Glutamatergic neuron (in vitro differentiated cells): ENCODE measurements at regions not wholly inside any gene's neighbourhood (a gene's known extent, or its start where the extent isn't known, plus 50 kb on each side); places are given as distances from the start of the nearest gene placed in this dataset.

Source experiments
- DNase-seq: peaks from one replicate; pipeline ENCODE4 v3.0.0; 2022
- H3K27ac Mint-ChIP-seq: one replicate; pipeline ENCODE4 v1.8.0; 2020; ENCODE audit warnings: mild to moderate bottlenecking, mixed read lengths, inconsistent platforms; ENCODE audit not compliant: unreplicated experiment
- H3K27me3 Mint-ChIP-seq: one replicate; pipeline ENCODE4 v1.8.0; 2020; ENCODE audit warnings: mild to moderate bottlenecking, moderate library complexity, mixed read lengths, inconsistent platforms; ENCODE audit not compliant: unreplicated experiment
- H3K36me3 Mint-ChIP-seq: one replicate; pipeline ENCODE4 v1.8.0; 2020; ENCODE audit warnings: mild to moderate bottlenecking, mixed read lengths, inconsistent platforms; ENCODE audit not compliant: unreplicated experiment
- H3K4me1 Mint-ChIP-seq: one replicate; pipeline ENCODE4 v1.8.0; 2020; ENCODE audit warnings: mild to moderate bottlenecking, low read depth, mixed read lengths, inconsistent platforms; ENCODE audit not compliant: unreplicated experiment
- H3K4me3 Mint-ChIP-seq: one replicate; pipeline ENCODE4 v1.8.0; 2020; ENCODE audit warnings: mild to moderate bottlenecking, mixed read lengths, inconsistent platforms; ENCODE audit not compliant: unreplicated experiment
- H3K9me3 Mint-ChIP-seq: one replicate; pipeline ENCODE4 v1.8.0; 2020; ENCODE audit warnings: mild to moderate bottlenecking, moderate library complexity, mixed read lengths, inconsistent platforms; ENCODE audit not compliant: unreplicated experiment
- CTCF ChIP-seq: fragments of 200-600 bp; sonication (generic); IDR thresholded peaks from one replicate; pipeline ENCODE4 v1.5.0; 2021; ENCODE audit not compliant: partially characterized antibody, unreplicated experiment

GRCh38 chr9:129341987-129342348 is 163.9 kb upstream of the IER5L start:
- no peak overlapping the region for H3K27ac Mint-ChIP-seq
- no peaks in the 10 kb centered on the region for H3K9me3 Mint-ChIP-seq

DNA sequence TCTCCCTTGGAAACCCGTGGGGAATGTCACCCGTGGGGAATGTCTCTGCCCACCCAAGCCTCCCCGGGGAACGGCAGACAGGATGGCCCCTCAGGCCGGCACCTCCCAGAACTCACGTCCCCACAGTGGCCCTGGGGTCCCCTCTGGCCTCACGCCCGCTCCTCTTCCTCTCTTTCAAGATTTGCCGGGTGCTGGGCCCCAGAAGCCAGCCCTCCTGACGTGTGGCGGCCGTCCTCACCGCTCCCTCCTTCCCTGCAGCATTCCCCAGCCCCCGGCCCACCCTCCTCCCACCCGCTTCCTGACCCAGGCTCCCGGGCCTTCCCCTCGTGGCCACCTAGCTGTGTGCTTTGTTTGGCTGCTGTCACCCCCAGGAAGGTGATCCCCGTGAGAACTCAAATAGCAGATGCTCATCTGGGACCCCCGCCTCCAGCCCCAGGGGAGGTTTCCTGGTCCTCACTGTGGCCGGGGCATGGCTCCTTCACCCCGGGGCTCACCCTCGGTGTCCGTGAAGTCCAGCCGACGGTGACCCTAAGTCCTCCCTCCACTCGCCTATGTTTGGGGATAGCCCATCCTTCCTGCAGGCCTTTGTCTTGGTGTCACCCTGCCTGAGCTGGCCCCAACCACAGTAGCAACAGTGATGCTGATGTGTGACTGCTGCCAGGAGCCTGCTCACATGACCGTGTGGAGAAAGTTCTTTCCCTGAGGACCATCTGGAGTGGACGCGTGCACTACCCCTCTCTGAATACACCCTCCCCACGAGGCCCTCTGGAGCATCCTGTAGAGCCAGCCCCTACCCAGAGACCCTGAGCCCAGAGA is 163.3 kb upstream of the IER5L start:
- no peak for DNase-seq
- no peaks in the 10 kb centered on the region for H3K9me3 Mint-ChIP-seq

More at GRCh38 chr9:129341987-129342348, 163.9 kb upstream of the IER5L start:
- no peak for TF ChIP-seq CTCF
- Mint-ChIP-seq H3K27me3 (peaks cover 9% of the 10 kb centered on the region), H3K4me3 (no peak overlapping the region), H3K36me3 (no peaks in the 10 kb centered on the region), H3K4me1 (peaks cover 7% of the 10 kb centered on the region)
- no peak for DNase-seq

GRCh38 chr9:129340427-129341170 is 162.5 kb upstream of the IER5L start:
- DNase-seq: no peak
- no peaks in the 10 kb centered on the region for H3K36me3 Mint-ChIP-seq
- peaks cover 7% of the 10 kb centered on the region for H3K4me1 Mint-ChIP-seq
- H3K27ac Mint-ChIP-seq: no peak overlapping the region
- peaks cover 3% of the 10 kb centered on the region for H3K9me3 Mint-ChIP-seq
- H3K4me3 Mint-ChIP-seq: no peak overlapping the region
- no peak for TF ChIP-seq CTCF
- peaks cover 5% of the 10 kb centered on the region for H3K27me3 Mint-ChIP-seq

More for the DNA sequence above, 163.3 kb upstream of the IER5L start:
- TF ChIP-seq CTCF: no peak
- Mint-ChIP-seq H3K36me3 (no peaks in the 10 kb centered on the region), H3K4me3 (no peak overlapping the region), H3K27ac (no peak overlapping the region), H3K4me1 (peaks cover 7% of the 10 kb centered on the region), H3K27me3 (peaks cover 6% of the 10 kb centered on the region)

DNA sequence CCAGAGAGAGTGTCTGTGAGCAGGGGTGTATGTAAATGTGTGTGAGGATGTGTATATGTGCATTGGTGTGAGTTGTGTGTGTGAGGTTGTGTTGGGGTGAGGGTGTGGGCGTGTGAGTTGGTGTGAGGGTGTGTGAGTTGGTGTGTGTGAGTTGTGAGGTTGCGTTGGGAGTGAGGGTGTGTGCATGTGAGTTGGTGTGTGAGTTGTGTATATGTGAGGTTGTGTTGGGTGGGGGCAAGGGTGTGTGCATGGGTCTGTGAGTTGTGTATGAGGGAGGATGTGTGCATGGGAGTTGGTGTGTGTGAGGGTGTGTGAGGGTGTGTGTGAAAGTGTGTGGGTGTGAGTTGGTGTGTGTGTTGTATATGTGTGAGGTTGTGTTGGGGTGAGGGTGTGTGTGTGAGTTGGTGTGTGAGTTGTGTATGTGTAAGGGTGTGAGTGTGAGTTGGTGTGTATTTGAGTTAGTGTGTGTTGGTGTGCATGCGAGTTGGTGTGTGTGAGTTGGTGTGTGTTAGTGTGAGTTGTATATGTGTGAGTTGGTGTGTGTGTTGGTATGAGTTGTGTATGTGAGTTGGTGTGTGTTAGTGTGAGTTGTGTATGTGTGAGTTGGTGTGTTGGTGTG is 161.6 kb upstream of the IER5L start:
- TF ChIP-seq CTCF: no peak
- Mint-ChIP-seq H3K9me3 (peaks cover 3% of the 10 kb centered on the region), H3K27me3 (peaks cover 7% of the 10 kb centered on the region), H3K4me3 (no peak overlapping the region), H3K36me3 (no peaks in the 10 kb centered on the region), H3K27ac (no peak overlapping the region), H3K4me1 (peaks cover 10% of the 10 kb centered on the region)
- no peak for DNase-seq
